ENCODE measurements at regions not wholly inside any gene's neighbourhood (a gene's known extent, or its start where the extent isn't known, plus 50 kb on each side); places are given as distances from the start of the nearest gene placed in this dataset.

GRCh38 chr3:189395825-189396224 lies 224.1 kb downstream of the TPRG1 start:
- Histone ChIP-seq H3K4me1 (ENCODE audit: control extremely low read depth in 1 of 4, control insufficient read depth in 4 of 4, insufficient read depth in 4 of 4, low read length in 3 of 4) (no peaks in the 10 kb centered on the region), H3K27ac (ENCODE audit: insufficient read depth in 1 of 2, low read depth in 1 of 2, low read length in 2 of 2, poor library complexity in 1 of 2, severe bottlenecking in 2 of 2) (no peak overlapping the region), H3K27me3 (replicated peaks in 2 of 5; ENCODE audit: control insufficient read depth in 4 of 5, insufficient read depth in 5 of 5, low read length in 4 of 5) (no peaks in the 10 kb centered on the region), H3K9me3 (ENCODE audit: control extremely low read depth in 1 of 5, control insufficient read depth in 4 of 5, insufficient read depth in 2 of 5, low read depth in 1 of 5, low read length in 4 of 5) (no peaks in the 10 kb centered on the region), H3K4me3 (ENCODE audit: control insufficient read depth in 1 of 7, extremely low read depth in 1 of 7, insufficient read depth in 4 of 7, low read depth in 2 of 7, low read length in 6 of 7) (no peak overlapping the region), H3K36me3 (ENCODE audit: control insufficient read depth in 4 of 4, insufficient read depth in 4 of 4, low read length in 3 of 4) (no peaks in the 10 kb centered on the region)
- no peak for DNase-seq
- ChIA-PET POLR2A (no interaction called here), CTCF (no interaction called here)
- WGBS (ENCODE audit: insufficient coverage) = no CpG with 5 or more reads among the region's 3 CpGs

GRCh38 chr3:189398656-189399055 lies 226.9 kb downstream of the TPRG1 start:
- DNase-seq = no peak
- ChIA-PET CTCF (no interaction called here), POLR2A (no interaction called here)
- Histone ChIP-seq H3K4me3 (ENCODE audit: control insufficient read depth in 1 of 7, extremely low read depth in 1 of 7, insufficient read depth in 4 of 7, low read depth in 2 of 7, low read length in 6 of 7) (no peak overlapping the region), H3K27ac (ENCODE audit: insufficient read depth in 1 of 2, low read depth in 1 of 2, low read length in 2 of 2, poor library complexity in 1 of 2, severe bottlenecking in 2 of 2) (no peak overlapping the region), H3K27me3 (replicated peaks in 2 of 5; ENCODE audit: control insufficient read depth in 4 of 5, insufficient read depth in 5 of 5, low read length in 4 of 5) (peaks cover 0 to 3% (median 0%) of the 10 kb centered on the region in 5 experiments), H3K9me3 (ENCODE audit: control extremely low read depth in 1 of 5, control insufficient read depth in 4 of 5, insufficient read depth in 2 of 5, low read depth in 1 of 5, low read length in 4 of 5) (no peaks in the 10 kb centered on the region), H3K36me3 (ENCODE audit: control insufficient read depth in 4 of 4, insufficient read depth in 4 of 4, low read length in 3 of 4) (no peaks in the 10 kb centered on the region), H3K4me1 (ENCODE audit: control extremely low read depth in 1 of 4, control insufficient read depth in 4 of 4, insufficient read depth in 4 of 4, low read length in 3 of 4) (no peaks in the 10 kb centered on the region)
- WGBS (ENCODE audit: insufficient coverage) = 93% methylated on average over 2 of the region's 2 CpGs

DNA sequence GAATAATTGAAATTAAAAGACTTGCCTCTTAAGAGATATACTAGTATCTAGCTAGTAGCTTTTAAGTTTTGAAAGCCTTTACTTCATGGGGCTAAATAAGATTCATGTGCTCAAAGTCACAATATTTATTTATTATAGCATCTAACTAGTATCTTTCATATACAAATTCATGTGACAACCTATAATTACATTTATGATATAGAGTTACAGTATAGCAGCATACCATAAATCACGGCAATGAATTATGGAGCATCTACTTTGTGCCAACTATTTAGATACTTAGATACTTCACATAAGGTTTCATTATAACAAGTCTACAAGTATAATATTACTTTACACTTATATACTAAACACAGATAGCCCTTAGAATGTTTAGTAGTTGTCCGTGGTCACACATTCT lies 229.4 kb downstream of the TPRG1 start:
- DNase-seq = no peak
- no CpG with 5 or more reads among the region's 2 CpGs for WGBS (ENCODE audit: insufficient coverage)
- Histone ChIP-seq H3K4me3 (ENCODE audit: control insufficient read depth in 1 of 7, extremely low read depth in 1 of 7, insufficient read depth in 4 of 7, low read depth in 2 of 7, low read length in 6 of 7) (no peak overlapping the region), H3K4me1 (ENCODE audit: control extremely low read depth in 1 of 4, control insufficient read depth in 4 of 4, insufficient read depth in 4 of 4, low read length in 3 of 4) (no peaks in the 10 kb centered on the region), H3K27me3 (replicated peaks in 2 of 5; ENCODE audit: control insufficient read depth in 4 of 5, insufficient read depth in 5 of 5, low read length in 4 of 5) (peaks cover 0 to 3% (median 0%) of the 10 kb centered on the region in 5 experiments), H3K36me3 (ENCODE audit: control insufficient read depth in 4 of 4, insufficient read depth in 4 of 4, low read length in 3 of 4) (no peaks in the 10 kb centered on the region), H3K27ac (ENCODE audit: insufficient read depth in 1 of 2, low read depth in 1 of 2, low read length in 2 of 2, poor library complexity in 1 of 2, severe bottlenecking in 2 of 2) (no peak overlapping the region), H3K9me3 (ENCODE audit: control extremely low read depth in 1 of 5, control insufficient read depth in 4 of 5, insufficient read depth in 2 of 5, low read depth in 1 of 5, low read length in 4 of 5) (no peaks in the 10 kb centered on the region)
- ChIA-PET POLR2A (no interaction called here), CTCF (no interaction called here)

GRCh38 chr3:189403194-189403593 lies 228.0 kb upstream of the TP63 start:
- Histone ChIP-seq H3K4me1 (ENCODE audit: control extremely low read depth in 1 of 4, control insufficient read depth in 4 of 4, insufficient read depth in 4 of 4, low read length in 3 of 4) (no peaks in the 10 kb centered on the region), H3K27ac (ENCODE audit: insufficient read depth in 1 of 2, low read depth in 1 of 2, low read length in 2 of 2, poor library complexity in 1 of 2, severe bottlenecking in 2 of 2) (no peak overlapping the region), H3K36me3 (ENCODE audit: control insufficient read depth in 4 of 4, insufficient read depth in 4 of 4, low read length in 3 of 4) (no peaks in the 10 kb centered on the region), H3K4me3 (ENCODE audit: control insufficient read depth in 1 of 7, extremely low read depth in 1 of 7, insufficient read depth in 4 of 7, low read depth in 2 of 7, low read length in 6 of 7) (no peak overlapping the region), H3K27me3 (replicated peaks in 2 of 5; ENCODE audit: control insufficient read depth in 4 of 5, insufficient read depth in 5 of 5, low read length in 4 of 5) (peaks cover 0 to 3% (median 0%) of the 10 kb centered on the region in 5 experiments), H3K9me3 (ENCODE audit: control extremely low read depth in 1 of 5, control insufficient read depth in 4 of 5, insufficient read depth in 2 of 5, low read depth in 1 of 5, low read length in 4 of 5) (no peaks in the 10 kb centered on the region)
- ChIA-PET CTCF (no interaction called here), POLR2A (no interaction called here)
- 100% methylated on average over 1 of the region's 5 CpGs for WGBS (ENCODE audit: insufficient coverage)
- DNase-seq = no peak

DNA sequence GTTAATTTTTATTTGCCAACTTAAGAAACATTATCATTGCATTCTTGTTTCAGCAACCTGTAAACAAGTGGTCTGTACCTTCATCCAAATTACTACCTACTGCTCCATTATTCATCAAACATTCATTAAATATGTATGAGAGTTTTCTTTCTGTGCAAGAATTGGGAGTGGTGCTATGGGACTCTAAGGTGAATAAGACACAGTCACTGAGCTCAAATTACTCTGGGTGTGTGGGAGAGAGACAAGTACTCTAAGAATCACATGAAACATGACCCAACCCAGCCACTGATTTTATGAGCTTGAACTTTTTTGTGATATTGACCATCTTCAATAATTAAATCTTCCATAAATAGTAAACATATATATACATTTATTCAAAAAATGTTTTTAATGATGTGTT lies 227.2 kb upstream of the TP63 start:
- DNase-seq = no peak
- no peaks in the 10 kb centered on the region for H3K4me1 ChIP-seq (ENCODE audit: control extremely low read depth in 1 of 4, control insufficient read depth in 4 of 4, insufficient read depth in 4 of 4, low read length in 3 of 4)
- CTCF ChIA-PET = no interaction called here
- no peak overlapping the region for H3K27ac ChIP-seq (ENCODE audit: insufficient read depth in 1 of 2, low read depth in 1 of 2, low read length in 2 of 2, poor library complexity in 1 of 2, severe bottlenecking in 2 of 2)
- peaks cover 0 to 3% (median 0%) of the 10 kb centered on the region in 5 experiments for H3K27me3 ChIP-seq (replicated peaks in 2 of 5; ENCODE audit: control insufficient read depth in 4 of 5, insufficient read depth in 5 of 5, low read length in 4 of 5)
- POLR2A ChIA-PET = no interaction called here
- H3K36me3 ChIP-seq (ENCODE audit: control insufficient read depth in 4 of 4, insufficient read depth in 4 of 4, low read length in 3 of 4) = no peaks in the 10 kb centered on the region
- H3K4me3 ChIP-seq (ENCODE audit: control insufficient read depth in 1 of 7, extremely low read depth in 1 of 7, insufficient read depth in 4 of 7, low read depth in 2 of 7, low read length in 6 of 7) = no peak overlapping the region
- H3K9me3 ChIP-seq (ENCODE audit: control extremely low read depth in 1 of 5, control insufficient read depth in 4 of 5, insufficient read depth in 2 of 5, low read depth in 1 of 5, low read length in 4 of 5) = no peaks in the 10 kb centered on the region

DNA sequence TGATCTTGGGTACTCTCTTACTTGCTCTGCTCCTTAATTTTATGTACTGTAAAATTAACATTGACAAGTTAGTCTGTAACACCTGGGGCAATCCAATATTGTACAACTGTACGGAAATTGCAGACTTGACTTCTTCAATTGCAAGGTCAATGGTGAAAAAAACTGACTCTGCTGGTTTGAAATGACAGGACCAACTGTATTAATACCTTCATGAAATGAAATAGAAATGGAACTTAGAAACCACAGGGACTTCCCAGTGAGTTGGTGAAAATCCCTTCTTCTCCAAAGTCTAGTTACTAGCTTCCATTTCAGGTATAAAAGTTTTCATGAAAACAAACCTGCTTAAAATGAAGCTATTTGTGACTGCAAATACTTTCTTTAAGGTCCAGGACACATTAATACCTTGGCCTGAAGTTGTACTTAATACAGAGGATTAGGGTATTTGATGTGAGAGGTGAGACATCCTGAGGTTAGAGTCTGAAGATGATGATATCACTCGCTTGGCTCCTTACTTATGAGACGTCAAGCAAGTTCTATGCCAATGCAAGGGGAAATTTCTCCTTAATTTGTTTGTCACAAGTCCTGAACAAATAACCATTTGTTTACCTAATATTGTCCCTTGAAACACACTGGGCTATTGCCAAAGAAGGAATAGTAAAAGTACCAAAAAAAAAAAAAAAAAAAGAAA lies 226.2 kb upstream of the TP63 start:
- CTCF ChIA-PET = no interaction called here
- no peaks in the 10 kb centered on the region for H3K36me3 ChIP-seq (ENCODE audit: control insufficient read depth in 4 of 4, insufficient read depth in 4 of 4, low read length in 3 of 4)
- WGBS (ENCODE audit: insufficient coverage) = no CpG with 5 or more reads among the region's 3 CpGs

GRCh38 chr3:189406148-189406547 lies 225.0 kb upstream of the TP63 start:
- CTCF ChIA-PET = no interaction called here
- Histone ChIP-seq H3K4me3 (ENCODE audit: control insufficient read depth in 1 of 7, extremely low read depth in 1 of 7, insufficient read depth in 4 of 7, low read depth in 2 of 7, low read length in 6 of 7) (no peak overlapping the region), H3K36me3 (ENCODE audit: control insufficient read depth in 4 of 4, insufficient read depth in 4 of 4, low read length in 3 of 4) (no peaks in the 10 kb centered on the region), H3K27me3 (replicated peaks in 2 of 5; ENCODE audit: control insufficient read depth in 4 of 5, insufficient read depth in 5 of 5, low read length in 4 of 5) (peaks cover 0 to 3% (median 0%) of the 10 kb centered on the region in 5 experiments), H3K9me3 (ENCODE audit: control extremely low read depth in 1 of 5, control insufficient read depth in 4 of 5, insufficient read depth in 2 of 5, low read depth in 1 of 5, low read length in 4 of 5) (no peaks in the 10 kb centered on the region), H3K27ac (ENCODE audit: insufficient read depth in 1 of 2, low read depth in 1 of 2, low read length in 2 of 2, poor library complexity in 1 of 2, severe bottlenecking in 2 of 2) (no peak overlapping the region), H3K4me1 (ENCODE audit: control extremely low read depth in 1 of 4, control insufficient read depth in 4 of 4, insufficient read depth in 4 of 4, low read length in 3 of 4) (no peaks in the 10 kb centered on the region)
- WGBS (ENCODE audit: insufficient coverage) = 100% methylated on average over 1 of the region's 1 CpG
- no peak for DNase-seq
- POLR2A ChIA-PET = no interaction called here

More for the DNA sequence above, 226.2 kb upstream of the TP63 start:
- H3K27ac ChIP-seq (ENCODE audit: insufficient read depth in 1 of 2, low read depth in 1 of 2, low read length in 2 of 2, poor library complexity in 1 of 2, severe bottlenecking in 2 of 2) = no peak overlapping the region
- POLR2A ChIA-PET = no interaction called here
- DNase-seq = no peak
- no peak overlapping the region for H3K4me3 ChIP-seq (ENCODE audit: control insufficient read depth in 1 of 7, extremely low read depth in 1 of 7, insufficient read depth in 4 of 7, low read depth in 2 of 7, low read length in 6 of 7)
- H3K4me1 ChIP-seq (ENCODE audit: control extremely low read depth in 1 of 4, control insufficient read depth in 4 of 4, insufficient read depth in 4 of 4, low read length in 3 of 4) = no peaks in the 10 kb centered on the region
- H3K9me3 ChIP-seq (ENCODE audit: control extremely low read depth in 1 of 5, control insufficient read depth in 4 of 5, insufficient read depth in 2 of 5, low read depth in 1 of 5, low read length in 4 of 5) = no peaks in the 10 kb centered on the region
- H3K27me3 ChIP-seq (replicated peaks in 2 of 5; ENCODE audit: control insufficient read depth in 4 of 5, insufficient read depth in 5 of 5, low read length in 4 of 5) = peaks cover 0 to 3% (median 0%) of the 10 kb centered on the region in 5 experiments

Data from common myeloid progenitor, CD34-positive (primary cell).